ENCODE measurements at regions not wholly inside any gene's neighbourhood (a gene's known extent, or its start where the extent isn't known, plus 50 kb on each side); places are given as distances from the start of the nearest gene placed in this dataset.

- no peaks in the 10 kb centered on the region for H3K4me1 ChIP-seq
- 33 to 52% (median 42%) methylated on average over 4 of the region's 4 CpGs for WGBS, 3 donors
- DNase-seq = no peak
- H3K4me3 ChIP-seq = no peak overlapping the region
- no peaks in the 10 kb centered on the region for H3K9me3 ChIP-seq
- intact Hi-C loops (cut with DNase I) = no loop called here
- ATAC-seq = no peak
- no peak overlapping the region for H3K27ac ChIP-seq
- H3K27me3 ChIP-seq (ENCODE audit: insufficient read depth in 3 of 3, low read length in 2 of 3) = peaks cover 0 to 2% (median 0%) of the 10 kb centered on the region in 3 donors
- no peaks in the 10 kb centered on the region for H3K36me3 ChIP-seq (ENCODE audit: insufficient read depth in 1 of 2, low read depth in 1 of 2)
- TF ChIP-seq, protein P1, sequence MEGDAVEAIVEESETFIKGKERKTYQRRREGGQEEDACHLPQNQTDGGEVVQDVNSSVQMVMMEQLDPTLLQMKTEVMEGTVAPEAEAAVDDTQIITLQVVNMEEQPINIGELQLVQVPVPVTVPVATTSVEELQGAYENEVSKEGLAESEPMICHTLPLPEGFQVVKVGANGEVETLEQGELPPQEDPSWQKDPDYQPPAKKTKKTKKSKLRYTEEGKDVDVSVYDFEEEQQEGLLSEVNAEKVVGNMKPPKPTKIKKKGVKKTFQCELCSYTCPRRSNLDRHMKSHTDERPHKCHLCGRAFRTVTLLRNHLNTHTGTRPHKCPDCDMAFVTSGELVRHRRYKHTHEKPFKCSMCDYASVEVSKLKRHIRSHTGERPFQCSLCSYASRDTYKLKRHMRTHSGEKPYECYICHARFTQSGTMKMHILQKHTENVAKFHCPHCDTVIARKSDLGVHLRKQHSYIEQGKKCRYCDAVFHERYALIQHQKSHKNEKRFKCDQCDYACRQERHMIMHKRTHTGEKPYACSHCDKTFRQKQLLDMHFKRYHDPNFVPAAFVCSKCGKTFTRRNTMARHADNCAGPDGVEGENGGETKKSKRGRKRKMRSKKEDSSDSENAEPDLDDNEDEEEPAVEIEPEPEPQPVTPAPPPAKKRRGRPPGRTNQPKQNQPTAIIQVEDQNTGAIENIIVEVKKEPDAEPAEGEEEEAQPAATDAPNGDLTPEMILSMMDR (IDR thresholded peaks at IDR 0.05) = no peak
Observed at GRCh38 chr11:115897707-115898106, 393.5 kb upstream of the CADM1 start.

DNA sequence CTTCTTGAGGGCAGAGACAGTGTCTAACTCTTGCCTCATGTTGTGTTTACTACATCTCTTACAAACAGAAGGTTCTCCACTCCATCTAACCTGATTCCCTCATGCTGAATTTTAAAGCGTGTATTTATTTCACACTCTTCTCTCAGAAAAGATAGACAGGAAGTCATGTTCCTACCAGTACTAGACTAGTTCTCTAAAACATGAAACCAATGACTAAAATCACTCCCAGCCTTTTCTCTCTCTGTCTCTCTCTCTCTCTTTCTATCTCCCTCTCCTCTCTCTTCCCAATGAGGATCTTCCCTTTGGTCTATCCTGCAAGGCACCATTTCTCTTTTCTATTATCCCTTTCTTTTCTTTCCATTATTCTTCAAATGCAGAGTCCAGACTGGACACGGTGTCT lies 391.9 kb upstream of the CADM1 start:
- Histone ChIP-seq H3K36me3 (ENCODE audit: insufficient read depth in 1 of 2, low read depth in 1 of 2) (no peaks in the 10 kb centered on the region), H3K27me3 (ENCODE audit: insufficient read depth in 3 of 3, low read length in 2 of 3) (peaks cover 0 to 2% (median 0%) of the 10 kb centered on the region in 3 donors), H3K4me3 (no peak overlapping the region), H3K9me3 (no peaks in the 10 kb centered on the region), H3K27ac (no peak overlapping the region), H3K4me1 (no peaks in the 10 kb centered on the region)
- intact Hi-C loops (cut with DNase I) = no loop called here
- DNase-seq (no peak), ATAC-seq (no peak)
- TF ChIP-seq, protein P1 (IDR thresholded peaks at IDR 0.05) = no peak
- 89 to 96% (median 95%) methylated on average over 2 of the region's 2 CpGs for WGBS, 3 donors

GRCh38 chr11:115895594-115895993 lies 391.4 kb upstream of the CADM1 start:
- no peaks in the 10 kb centered on the region for H3K9me3 ChIP-seq
- no peak overlapping the region for H3K27ac ChIP-seq
- peaks cover 0 to 2% (median 0%) of the 10 kb centered on the region in 3 donors for H3K27me3 ChIP-seq (ENCODE audit: insufficient read depth in 3 of 3, low read length in 2 of 3)
- no peaks in the 10 kb centered on the region for H3K4me1 ChIP-seq
- no peak overlapping the region for H3K4me3 ChIP-seq
- DNase-seq (no peak), ATAC-seq (no peak)
- TF ChIP-seq, protein P1 (IDR thresholded peaks at IDR 0.05) = no peak
- intact Hi-C loops (cut with DNase I) = no loop called here
- 93 to 100% (median 95%) methylated on average over 1 of the region's 1 CpG for WGBS, 3 donors
- H3K36me3 ChIP-seq (ENCODE audit: insufficient read depth in 1 of 2, low read depth in 1 of 2) = no peaks in the 10 kb centered on the region

DNA sequence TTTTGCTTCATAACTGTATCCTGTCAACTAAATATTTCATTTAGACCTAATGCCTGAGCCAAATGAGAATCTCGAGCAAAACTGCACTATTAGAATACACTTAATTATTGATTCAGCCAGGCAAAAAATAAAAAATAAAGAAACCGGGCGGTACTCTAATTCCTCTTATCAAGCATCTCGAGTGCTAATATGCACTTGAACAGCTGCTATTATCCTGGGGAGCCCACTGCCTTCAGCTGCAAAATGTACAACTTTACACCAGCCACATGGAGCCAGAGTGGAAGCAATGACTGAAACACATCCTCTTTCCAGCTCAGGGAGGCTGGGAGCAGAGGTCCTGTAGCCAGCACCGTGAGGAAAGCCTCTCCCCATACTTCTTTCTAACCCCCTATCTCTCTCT lies 390.0 kb upstream of the CADM1 start:
- no peak overlapping the region for H3K27ac ChIP-seq
- no peak for DNase-seq
- no peak overlapping the region for H3K4me3 ChIP-seq
- TF ChIP-seq, protein P1 (IDR thresholded peaks at IDR 0.05) = no peak
- H3K36me3 ChIP-seq (ENCODE audit: insufficient read depth in 1 of 2, low read depth in 1 of 2) = no peaks in the 10 kb centered on the region
- 47 to 58% (median 48%) methylated on average over 5 of the region's 5 CpGs for WGBS, 3 donors
- intact Hi-C loops (cut with DNase I) = no loop called here
- no peak for ATAC-seq
- H3K4me1 ChIP-seq = no peaks in the 10 kb centered on the region
- peaks cover 0 to 2% (median 0%) of the 10 kb centered on the region in 3 donors for H3K27me3 ChIP-seq (ENCODE audit: insufficient read depth in 3 of 3, low read length in 2 of 3)
- no peaks in the 10 kb centered on the region for H3K9me3 ChIP-seq

DNA sequence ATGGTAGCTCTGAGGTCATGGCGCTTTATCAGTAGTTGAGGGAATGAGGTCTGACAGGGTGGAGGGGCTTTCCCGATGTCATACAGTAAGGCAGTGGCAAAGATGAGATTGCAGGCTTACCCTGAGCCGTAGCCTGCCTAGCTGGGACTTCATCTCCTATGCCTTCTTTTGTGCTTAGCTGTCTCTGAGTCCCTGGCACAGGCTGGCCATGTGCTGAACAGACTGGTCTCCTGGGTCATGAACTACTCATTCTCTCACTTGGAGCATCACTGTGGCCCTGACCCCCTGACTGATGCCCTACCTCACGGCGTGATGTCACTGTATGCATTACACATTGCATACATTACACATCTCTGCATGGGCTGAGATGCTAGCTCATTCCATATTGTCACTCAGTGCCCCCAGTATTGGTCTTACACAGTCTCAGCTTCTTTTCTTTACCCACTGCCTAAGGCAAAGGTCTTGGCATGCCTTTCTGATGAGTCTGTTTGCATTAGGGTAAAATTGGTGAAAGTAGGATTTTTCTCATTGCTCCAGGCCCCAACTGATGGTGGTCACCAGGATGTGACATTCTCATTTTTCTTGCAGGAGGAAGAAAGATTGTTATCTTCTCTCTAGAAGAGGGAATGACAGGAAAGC lies 389.4 kb upstream of the CADM1 start:
- intact Hi-C loops (cut with DNase I) = no loop called here
- ATAC-seq (no peak), DNase-seq (no peak)
- TF ChIP-seq, protein P1 (IDR thresholded peaks at IDR 0.05) = no peak
- Histone ChIP-seq H3K9me3 (no peaks in the 10 kb centered on the region), H3K27me3 (ENCODE audit: insufficient read depth in 3 of 3, low read length in 2 of 3) (no peaks in the 10 kb centered on the region), H3K36me3 (ENCODE audit: insufficient read depth in 1 of 2, low read depth in 1 of 2) (no peaks in the 10 kb centered on the region), H3K27ac (no peak overlapping the region), H3K4me3 (no peak overlapping the region), H3K4me1 (no peaks in the 10 kb centered on the region)
- 91 to 96% (median 92%) methylated on average over 5 of the region's 5 CpGs for WGBS, 3 donors
